Neural cell (in vitro differentiated cells): ENCODE measurements at regions not wholly inside any gene's neighbourhood (a gene's known extent, or its start where the extent isn't known, plus 50 kb on each side); places are given as distances from the start of the nearest gene placed in this dataset.

ENCODE experiments used
- H2AFZ ChIP-seq: fragments of 200-600, 300-800 bp; sonication (generic), shearing (Covaris generic); 2 replicates; pipeline ENCODE4 v1.6.0; 2014; ENCODE audit warnings: low read depth, mild to moderate bottlenecking, antibody characterized with exemption, low read length, moderate library complexity
- H3F3A ChIP-seq: fragments of 200-600 bp; shearing (Covaris generic); 2 replicates; pipeline ENCODE4 v1.6.1; 2016; ENCODE audit warnings: mild to moderate bottlenecking, moderate library complexity, mixed read lengths, antibody characterized with exemption, low read length; ENCODE audit not compliant: insufficient read depth, poor library complexity, severe bottlenecking
- H3K27ac ChIP-seq: fragments of 200-600, 300-800 bp; sonication (generic), shearing (Covaris generic); 2 replicates; pipeline ENCODE4 v1.5.1; 2014; ENCODE audit warnings: mild to moderate bottlenecking, low read length, moderate library complexity
- H3K27me3 ChIP-seq: fragments of 300-800, 200-600 bp; sonication (generic), shearing (Covaris generic); 2 replicates; pipeline ENCODE4 v1.6.0; 2014; ENCODE audit warnings: mild to moderate bottlenecking, low read depth, low read length, moderate library complexity; ENCODE audit not compliant: insufficient read depth
- H3K36me3 ChIP-seq: fragments of 300-800, 200-600 bp; sonication (generic), shearing (Covaris generic); 2 replicates; pipeline ENCODE4 v1.5.1; 2014; ENCODE audit warnings: mild to moderate bottlenecking, antibody characterized with exemption, low read length, moderate library complexity; ENCODE audit not compliant: insufficient read depth
- H3K4me2 ChIP-seq: fragments of 300-800, 200-600 bp; sonication (generic), shearing (Covaris generic); 2 replicates; pipeline ENCODE4 v1.6.0; 2014; ENCODE audit warnings: mild to moderate bottlenecking, low read length
- H3K4me3 ChIP-seq: fragments of 300-800, 200-600 bp; sonication (generic), shearing (Covaris generic); 2 replicates; pipeline ENCODE4 v1.5.1; 2014; ENCODE audit warnings: mild to moderate bottlenecking, low read length, moderate library complexity
- H3K79me2 ChIP-seq: fragments of 200-600 bp; shearing (Covaris generic); replicated peaks from 2 replicates; pipeline ENCODE4 v1.6.0; 2014; ENCODE audit warnings: mild to moderate bottlenecking, low read length, moderate library complexity; ENCODE audit not compliant: insufficient read depth
- H3K9ac ChIP-seq: fragments of 300-800, 200-600 bp; sonication (generic), shearing (Covaris generic); 2 replicates; pipeline ENCODE4 v1.6.1; 2016; ENCODE audit warnings: mild to moderate bottlenecking, low read length, mixed read lengths
- H3K9me2 ChIP-seq: fragments of 200-600 bp; shearing (Covaris generic); 2 replicates; pipeline ENCODE4 v1.6.1; 2016; ENCODE audit warnings: mild to moderate bottlenecking, low read length, mixed read lengths; ENCODE audit not compliant: insufficient read depth
- H3K9me3 ChIP-seq: fragments of 200-600, 300-800 bp; sonication (generic), shearing (Covaris generic); 2 replicates; pipeline ENCODE4 v1.6.1; 2016; ENCODE audit warnings: mild to moderate bottlenecking, mixed run types, low read length, moderate library complexity, mixed read lengths
- H4K20me1 ChIP-seq: fragments of 200-600 bp; shearing (Covaris generic); 2 replicates; pipeline ENCODE4 v1.6.1; 2016; ENCODE audit warnings: mild to moderate bottlenecking, mixed run types; ENCODE audit not compliant: insufficient read depth
- EP300 ChIP-seq: fragments of 450-650 bp; conservative IDR thresholded peaks from 2 replicates; pipeline ENCODE4 v1.6.1; 2014; ENCODE audit warnings: antibody characterized with exemption, mild to moderate bottlenecking, moderate library complexity; ENCODE audit not compliant: poor library complexity, severe bottlenecking
- EZH2 ChIP-seq: fragments of 200-600, 300-800 bp; shearing (Covaris generic), sonication (generic); IDR thresholded peaks from 2 replicates; pipeline ENCODE4 v1.6.1; 2014; ENCODE audit warnings: antibody characterized with exemption, low read length, borderline replicate concordance, mild to moderate bottlenecking; ENCODE audit not compliant: insufficient read depth, poor library complexity, severe bottlenecking
- MXI1 ChIP-seq: fragments of 450-650 bp; conservative IDR thresholded peaks from 2 replicates; pipeline ENCODE4 v1.6.1; 2014; ENCODE audit warnings: antibody characterized with exemption, mild to moderate bottlenecking; ENCODE audit not compliant: poor library complexity, severe bottlenecking
- POLR2AphosphoS5 ChIP-seq: IDR thresholded peaks from 2 replicates; pipeline ENCODE4 v1.6.1; 2012
- RAD21 ChIP-seq: fragments of 450-650 bp; conservative IDR thresholded peaks from 2 replicates; pipeline ENCODE4 v1.6.1; 2014; ENCODE audit warnings: antibody characterized with exemption, mild to moderate bottlenecking, moderate library complexity
- SMC3 ChIP-seq: fragments of 450-650 bp; conservative IDR thresholded peaks from 2 replicates; pipeline ENCODE4 v1.6.1; 2014; ENCODE audit warnings: antibody characterized with exemption, mild to moderate bottlenecking, moderate library complexity; ENCODE audit not compliant: poor library complexity
- TAF1 ChIP-seq: IDR thresholded peaks from 2 replicates; pipeline ENCODE4 v1.6.1; 2012; ENCODE audit warnings: low read depth
- TF ChIP-seq, protein P1 (sequence below): IDR thresholded peaks from 2 replicates; pipeline ENCODE4 v1.6.1; 2012; ENCODE audit warnings: borderline replicate concordance
- TF ChIP-seq, protein P2 (sequence below): fragments of 450-650 bp; IDR thresholded peaks from 2 replicates; pipeline ENCODE4 v1.5.1; 2014; ENCODE audit warnings: antibody characterized with exemption, mild to moderate bottlenecking, moderate library complexity; ENCODE audit not compliant: poor library complexity, severe bottlenecking

GRCh38 chrX:117517994-117518393, 598.6 kb downstream of the KLHL13 start:
- Histone ChIP-seq H3F3A (no peaks in the 10 kb centered on the region), H3K9me2 (no peaks in the 10 kb centered on the region), H3K27ac (no peak overlapping the region), H3K9me3 (no peaks in the 10 kb centered on the region), H3K4me2 (no peak overlapping the region), H3K4me3 (no peak overlapping the region), H4K20me1 (no peaks in the 10 kb centered on the region), H3K79me2 (no peaks in the 10 kb centered on the region), H3K27me3 (no peaks in the 10 kb centered on the region), H2AFZ (no peak overlapping the region), H3K9ac (no peak overlapping the region), H3K36me3 (no peaks in the 10 kb centered on the region)
- TF ChIP-seq POLR2AphosphoS5, result no peak
- no peak for TF ChIP-seq SMC3

DNA sequence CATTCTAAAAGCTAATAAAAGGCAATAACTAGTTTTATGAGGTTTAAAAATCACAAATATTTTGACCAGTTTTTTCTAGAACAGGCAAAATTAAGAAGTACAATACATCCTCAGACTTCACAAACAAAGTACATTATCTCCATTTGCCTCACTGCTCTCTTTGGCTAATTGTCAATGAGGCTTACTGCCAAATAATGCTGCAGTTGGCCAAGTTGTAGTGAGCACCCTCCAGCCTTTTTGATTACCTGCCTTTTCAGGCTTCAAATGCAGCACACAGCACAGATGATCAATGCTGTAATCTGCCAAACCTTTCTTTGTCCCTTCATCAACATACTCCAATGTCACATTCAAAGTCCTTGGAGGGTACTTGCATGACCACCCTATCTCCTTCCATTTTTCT, 605.2 kb downstream of the KLHL13 start:
- TF ChIP-seq, protein P1, sequence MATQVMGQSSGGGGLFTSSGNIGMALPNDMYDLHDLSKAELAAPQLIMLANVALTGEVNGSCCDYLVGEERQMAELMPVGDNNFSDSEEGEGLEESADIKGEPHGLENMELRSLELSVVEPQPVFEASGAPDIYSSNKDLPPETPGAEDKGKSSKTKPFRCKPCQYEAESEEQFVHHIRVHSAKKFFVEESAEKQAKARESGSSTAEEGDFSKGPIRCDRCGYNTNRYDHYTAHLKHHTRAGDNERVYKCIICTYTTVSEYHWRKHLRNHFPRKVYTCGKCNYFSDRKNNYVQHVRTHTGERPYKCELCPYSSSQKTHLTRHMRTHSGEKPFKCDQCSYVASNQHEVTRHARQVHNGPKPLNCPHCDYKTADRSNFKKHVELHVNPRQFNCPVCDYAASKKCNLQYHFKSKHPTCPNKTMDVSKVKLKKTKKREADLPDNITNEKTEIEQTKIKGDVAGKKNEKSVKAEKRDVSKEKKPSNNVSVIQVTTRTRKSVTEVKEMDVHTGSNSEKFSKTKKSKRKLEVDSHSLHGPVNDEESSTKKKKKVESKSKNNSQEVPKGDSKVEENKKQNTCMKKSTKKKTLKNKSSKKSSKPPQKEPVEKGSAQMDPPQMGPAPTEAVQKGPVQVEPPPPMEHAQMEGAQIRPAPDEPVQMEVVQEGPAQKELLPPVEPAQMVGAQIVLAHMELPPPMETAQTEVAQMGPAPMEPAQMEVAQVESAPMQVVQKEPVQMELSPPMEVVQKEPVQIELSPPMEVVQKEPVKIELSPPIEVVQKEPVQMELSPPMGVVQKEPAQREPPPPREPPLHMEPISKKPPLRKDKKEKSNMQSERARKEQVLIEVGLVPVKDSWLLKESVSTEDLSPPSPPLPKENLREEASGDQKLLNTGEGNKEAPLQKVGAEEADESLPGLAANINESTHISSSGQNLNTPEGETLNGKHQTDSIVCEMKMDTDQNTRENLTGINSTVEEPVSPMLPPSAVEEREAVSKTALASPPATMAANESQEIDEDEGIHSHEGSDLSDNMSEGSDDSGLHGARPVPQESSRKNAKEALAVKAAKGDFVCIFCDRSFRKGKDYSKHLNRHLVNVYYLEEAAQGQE, result no peak
- no peak for TF ChIP-seq SMC3
- no peak for TF ChIP-seq MXI1
- TF ChIP-seq RAD21, result no peak
- TF ChIP-seq EP300, result no peak
- no peak for TF ChIP-seq POLR2AphosphoS5
- TF ChIP-seq TAF1, result no peak
- TF ChIP-seq, protein P2, sequence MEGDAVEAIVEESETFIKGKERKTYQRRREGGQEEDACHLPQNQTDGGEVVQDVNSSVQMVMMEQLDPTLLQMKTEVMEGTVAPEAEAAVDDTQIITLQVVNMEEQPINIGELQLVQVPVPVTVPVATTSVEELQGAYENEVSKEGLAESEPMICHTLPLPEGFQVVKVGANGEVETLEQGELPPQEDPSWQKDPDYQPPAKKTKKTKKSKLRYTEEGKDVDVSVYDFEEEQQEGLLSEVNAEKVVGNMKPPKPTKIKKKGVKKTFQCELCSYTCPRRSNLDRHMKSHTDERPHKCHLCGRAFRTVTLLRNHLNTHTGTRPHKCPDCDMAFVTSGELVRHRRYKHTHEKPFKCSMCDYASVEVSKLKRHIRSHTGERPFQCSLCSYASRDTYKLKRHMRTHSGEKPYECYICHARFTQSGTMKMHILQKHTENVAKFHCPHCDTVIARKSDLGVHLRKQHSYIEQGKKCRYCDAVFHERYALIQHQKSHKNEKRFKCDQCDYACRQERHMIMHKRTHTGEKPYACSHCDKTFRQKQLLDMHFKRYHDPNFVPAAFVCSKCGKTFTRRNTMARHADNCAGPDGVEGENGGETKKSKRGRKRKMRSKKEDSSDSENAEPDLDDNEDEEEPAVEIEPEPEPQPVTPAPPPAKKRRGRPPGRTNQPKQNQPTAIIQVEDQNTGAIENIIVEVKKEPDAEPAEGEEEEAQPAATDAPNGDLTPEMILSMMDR, result no peak
- no peak for TF ChIP-seq EZH2
- Histone ChIP-seq H3K9me2 (no peaks in the 10 kb centered on the region), H2AFZ (no peak overlapping the region), H3K4me3 (no peak overlapping the region), H3F3A (no peaks in the 10 kb centered on the region), H3K9ac (no peak overlapping the region), H3K79me2 (no peaks in the 10 kb centered on the region), H3K36me3 (no peaks in the 10 kb centered on the region), H3K27ac (no peak overlapping the region), H4K20me1 (no peaks in the 10 kb centered on the region), H3K9me3 (no peaks in the 10 kb centered on the region), H3K4me2 (no peak overlapping the region), H3K27me3 (no peaks in the 10 kb centered on the region)

DNA sequence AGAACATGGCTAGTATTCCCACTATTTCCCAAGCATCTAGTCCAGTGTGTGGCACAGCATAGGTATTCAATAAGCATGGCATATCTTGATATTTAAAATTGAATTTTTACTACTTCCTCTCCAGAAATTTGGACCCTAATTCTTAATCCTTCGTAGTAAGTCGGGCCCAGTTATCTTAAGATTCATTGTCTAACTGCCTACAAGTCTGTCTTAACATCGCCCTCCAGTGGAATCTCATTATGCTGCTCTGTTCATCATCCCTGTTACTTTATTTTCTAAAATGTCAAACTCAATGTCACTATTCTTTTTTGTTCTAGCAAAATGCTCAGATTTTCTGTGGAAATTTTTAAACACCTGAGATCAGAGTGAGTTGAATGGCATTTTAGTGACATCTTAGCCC, 606.2 kb downstream of the KLHL13 start:
- H3K27ac ChIP-seq, result no peak overlapping the region
- TF ChIP-seq SMC3 (peak; percentile 66), POLR2AphosphoS5 (no peak), EZH2 (no peak), RAD21 (peak; percentile 60), TAF1 (no peak), EP300 (no peak), MXI1 (no peak)
- TF ChIP-seq, protein P2, result peak; percentile 63
- TF ChIP-seq, protein P1, result no peak
- H3K27me3 ChIP-seq, result no peaks in the 10 kb centered on the region
- H3K36me3 ChIP-seq, result no peaks in the 10 kb centered on the region
- no peak overlapping the region for H2AFZ ChIP-seq
- no peaks in the 10 kb centered on the region for H4K20me1 ChIP-seq
- no peaks in the 10 kb centered on the region for H3K9me2 ChIP-seq
- no peak overlapping the region for H3K4me2 ChIP-seq
- H3K9me3 ChIP-seq, result no peaks in the 10 kb centered on the region
- no peaks in the 10 kb centered on the region for H3K79me2 ChIP-seq
- H3K9ac ChIP-seq, result no peak overlapping the region
- H3K4me3 ChIP-seq, result no peak overlapping the region
- H3F3A ChIP-seq, result no peaks in the 10 kb centered on the region
